SK-N-SH treated with all-trans-retinoic acid at 6 μM for 48 hours (cell line): ENCODE measurements at regions not wholly inside any gene's neighbourhood (a gene's known extent, or its start where the extent isn't known, plus 50 kb on each side); places are given as distances from the start of the nearest gene placed in this dataset.

Source experiments
- ATAC-seq: fragments of 200-7000 bp; cut with Tn5 transposase; 3 replicates; pipeline ENCODE4 v1.9.1; 2020; ENCODE audit warnings: mild to moderate bottlenecking, moderate library complexity
- ARNTL ChIP-seq: fragments of 450-650 bp; formaldehyde crosslinking; IDR thresholded peaks from 2 replicates; pipeline ENCODE4 v1.5.0; 2020; ENCODE audit warnings: low read depth, mild to moderate bottlenecking, moderate library complexity, borderline replicate concordance
- BACH2 ChIP-seq: fragments of 250-450 bp; sonication (Bioruptor Pico); IDR thresholded peaks from 2 replicates; pipeline ENCODE4 v1.9.0; 2021; ENCODE audit warnings: mild to moderate bottlenecking, borderline replicate concordance
- CSDC2 ChIP-seq: fragments of 250-450 bp; sonication (Bioruptor Pico); IDR thresholded peaks from 2 replicates; pipeline ENCODE4 v1.5.0; 2020; ENCODE audit warnings: mild to moderate bottlenecking, moderate library complexity
- ESRRG ChIP-seq: fragments of 250-450 bp; sonication (Bioruptor Pico); IDR thresholded peaks from 2 replicates; pipeline ENCODE4 v1.6.1; 2021; ENCODE audit warnings: mild to moderate bottlenecking
- GLIS3 ChIP-seq: fragments of 250-450 bp; sonication (Bioruptor Pico); IDR thresholded peaks from 2 replicates; pipeline ENCODE4 v1.5.0; 2020; ENCODE audit warnings: mild to moderate bottlenecking, moderate library complexity
- ISL1 ChIP-seq: fragments of 250-450 bp; sonication (Bioruptor Pico); IDR thresholded peaks from 2 replicates; pipeline ENCODE4 v2.1.2; 2022; ENCODE audit warnings: mild to moderate bottlenecking, moderate library complexity
- OSR1 ChIP-seq: fragments of 250-450 bp; sonication (Bioruptor Pico); IDR thresholded peaks from 2 replicates; pipeline ENCODE4 v1.8.0; 2022; ENCODE audit warnings: moderate library complexity, mild to moderate bottlenecking, inconsistent platforms
- PATZ1 ChIP-seq: fragments of 250-450 bp; sonication (Bioruptor Pico); IDR thresholded peaks from 2 replicates; pipeline ENCODE4 v1.8.0; 2020; ENCODE audit warnings: mild to moderate bottlenecking, moderate library complexity, borderline replicate concordance
- POU6F1 ChIP-seq: fragments of 250-450 bp; sonication (Bioruptor Pico); IDR thresholded peaks from 2 replicates; pipeline ENCODE4 v1.8.0; 2021; ENCODE audit warnings: low read depth, mild to moderate bottlenecking, moderate library complexity, borderline replicate concordance
- PPARA ChIP-seq: fragments of 250-450 bp; sonication (Bioruptor Pico); IDR thresholded peaks from 2 replicates; pipeline ENCODE4 v1.5.0; 2020; ENCODE audit warnings: mild to moderate bottlenecking, borderline replicate concordance
- RARB ChIP-seq: fragments of 250-450 bp; sonication (Bioruptor Pico); IDR thresholded peaks from 2 replicates; pipeline ENCODE4 v1.8.0; 2021; ENCODE audit warnings: mild to moderate bottlenecking, moderate library complexity
- SNAI2 ChIP-seq: fragments of 250-450 bp; sonication (Bioruptor Pico); IDR thresholded peaks from 2 replicates; pipeline ENCODE4 v1.5.0; 2020; ENCODE audit warnings: mild to moderate bottlenecking, moderate library complexity
- TCF4 ChIP-seq: fragments of 250-450 bp; sonication (Bioruptor Pico); IDR thresholded peaks from 2 replicates; pipeline ENCODE4 v1.8.0; 2021; ENCODE audit warnings: mild to moderate bottlenecking, moderate library complexity, borderline replicate concordance
- TOX ChIP-seq: fragments of 250-450 bp; sonication (Bioruptor Pico); IDR thresholded peaks from 2 replicates; pipeline ENCODE4 v1.8.0; 2021; ENCODE audit warnings: mild to moderate bottlenecking, moderate library complexity, borderline replicate concordance
- TSHZ2 ChIP-seq: fragments of 250-450 bp; sonication (Bioruptor Pico); IDR thresholded peaks from 2 replicates; pipeline ENCODE4 v1.5.0; 2020; ENCODE audit warnings: mild to moderate bottlenecking, moderate library complexity
- ZC3H10 ChIP-seq: fragments of 250-450 bp; sonication (Bioruptor Pico); IDR thresholded peaks from 2 replicates; pipeline ENCODE4 v1.5.1; 2021; ENCODE audit warnings: mild to moderate bottlenecking, moderate library complexity
- ZFP3 ChIP-seq: fragments of 250-450 bp; sonication (Bioruptor Pico); IDR thresholded peaks from 2 replicates; pipeline ENCODE4 v1.5.0; 2020; ENCODE audit warnings: mild to moderate bottlenecking, moderate library complexity
- ZFP30 ChIP-seq: fragments of 450-650 bp; formaldehyde crosslinking; IDR thresholded peaks from 2 replicates; pipeline ENCODE4 v1.5.0; 2022; ENCODE audit warnings: mild to moderate bottlenecking, moderate library complexity
- ZNF565 ChIP-seq: fragments of 450-650 bp; formaldehyde crosslinking; conservative IDR thresholded peaks from 2 replicates; pipeline ENCODE4 v1.5.0; 2020; ENCODE audit warnings: low read depth, mild to moderate bottlenecking, moderate library complexity
- ZNF70 ChIP-seq: fragments of 450-650 bp; formaldehyde crosslinking; IDR thresholded peaks from 2 replicates; pipeline ENCODE4 v1.5.0; 2020; ENCODE audit warnings: mild to moderate bottlenecking, moderate library complexity
- ZNF8 ChIP-seq: fragments of 450-650 bp; formaldehyde crosslinking; IDR thresholded peaks from 2 replicates; pipeline ENCODE4 v1.5.0; 2020; ENCODE audit warnings: mild to moderate bottlenecking, moderate library complexity
- TF ChIP-seq, protein P1 (sequence below): fragments of 250-450 bp; sonication (Bioruptor Pico); IDR thresholded peaks from 2 replicates; pipeline ENCODE4 v1.5.1; 2020; ENCODE audit warnings: low read depth, mild to moderate bottlenecking, moderate library complexity
- TF ChIP-seq, protein P2 (sequence below): fragments of 250-450 bp; sonication (Bioruptor Pico); IDR thresholded peaks from 2 replicates; pipeline ENCODE4 v1.5.1; 2021; ENCODE audit warnings: mild to moderate bottlenecking, moderate library complexity

GRCh38 chr5:2993301-2993700, 241.8 kb upstream of the IRX2 start:
- TF ChIP-seq BACH2 (CRISPR knock-in tag) (no peak), ARNTL (CRISPR knock-in tag) (no peak), ZNF8 (CRISPR knock-in tag) (no peak), CSDC2 (CRISPR knock-in tag) (no peak), ZC3H10 (CRISPR knock-in tag) (no peak), OSR1 (CRISPR knock-in tag) (no peak), ISL1 (CRISPR knock-in tag) (no peak), POU6F1 (no peak), TOX (CRISPR knock-in tag) (no peak), PPARA (no peak), GLIS3 (no peak), ZNF565 (CRISPR knock-in tag) (no peak), ZFP3 (CRISPR knock-in tag) (no peak), TCF4 (CRISPR knock-in tag) (no peak), ESRRG (CRISPR knock-in tag) (no peak), ZNF70 (CRISPR knock-in tag) (no peak)
- ATAC-seq: no peak

DNA sequence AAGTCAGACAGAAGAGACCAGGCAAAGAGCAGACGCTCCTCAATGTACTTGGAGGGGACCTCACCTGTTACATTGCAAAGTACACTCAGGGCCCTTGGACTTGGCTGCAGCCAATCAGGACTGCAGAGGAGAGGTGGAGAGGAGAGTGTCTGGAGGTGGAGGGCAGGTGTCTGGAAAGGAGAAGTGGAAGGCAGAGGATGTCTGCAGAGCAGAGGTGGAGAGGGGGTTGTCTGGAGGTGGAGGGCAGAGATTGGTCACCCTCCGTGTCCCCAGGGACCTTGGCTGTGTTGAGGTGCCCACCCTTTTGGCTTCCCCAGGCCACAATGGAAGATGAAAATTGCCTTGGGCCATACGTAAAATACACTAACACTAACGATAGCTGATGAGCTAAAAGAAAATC, 241.3 kb upstream of the IRX2 start:
- TF ChIP-seq ZFP3 (CRISPR knock-in tag): no peak
- no peak for TF ChIP-seq ZNF8 (CRISPR knock-in tag)
- no peak for TF ChIP-seq ESRRG (CRISPR knock-in tag)
- no peak for TF ChIP-seq BACH2 (CRISPR knock-in tag)
- TF ChIP-seq SNAI2: no peak
- no peak for TF ChIP-seq TSHZ2 (CRISPR knock-in tag)
- TF ChIP-seq, protein P1, sequence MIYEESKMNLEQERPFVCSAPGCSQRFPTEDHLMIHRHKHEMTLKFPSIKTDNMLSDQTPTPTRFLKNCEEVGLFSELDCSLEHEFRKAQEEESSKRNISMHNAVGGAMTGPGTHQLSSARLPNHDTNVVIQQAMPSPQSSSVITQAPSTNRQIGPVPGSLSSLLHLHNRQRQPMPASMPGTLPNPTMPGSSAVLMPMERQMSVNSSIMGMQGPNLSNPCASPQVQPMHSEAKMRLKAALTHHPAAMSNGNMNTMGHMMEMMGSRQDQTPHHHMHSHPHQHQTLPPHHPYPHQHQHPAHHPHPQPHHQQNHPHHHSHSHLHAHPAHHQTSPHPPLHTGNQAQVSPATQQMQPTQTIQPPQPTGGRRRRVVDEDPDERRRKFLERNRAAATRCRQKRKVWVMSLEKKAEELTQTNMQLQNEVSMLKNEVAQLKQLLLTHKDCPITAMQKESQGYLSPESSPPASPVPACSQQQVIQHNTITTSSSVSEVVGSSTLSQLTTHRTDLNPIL (CRISPR knock-in tag): no peak
- no peak for TF ChIP-seq ARNTL (CRISPR knock-in tag)
- no peak for TF ChIP-seq PPARA
- TF ChIP-seq CSDC2 (CRISPR knock-in tag): no peak
- no peak for TF ChIP-seq ZNF70 (CRISPR knock-in tag)
- TF ChIP-seq ZFP30 (CRISPR knock-in tag): no peak
- no peak for TF ChIP-seq TOX (CRISPR knock-in tag)
- no peak for ATAC-seq

GRCh38 chr5:2991884-2992283, 240.4 kb upstream of the IRX2 start:
- no peak for ATAC-seq
- TF ChIP-seq PATZ1 (no peak), TOX (CRISPR knock-in tag) (no peak), ZNF565 (CRISPR knock-in tag) (no peak), ZC3H10 (CRISPR knock-in tag) (no peak), OSR1 (CRISPR knock-in tag) (no peak), ISL1 (CRISPR knock-in tag) (no peak), ESRRG (CRISPR knock-in tag) (no peak), SNAI2 (no peak), RARB (CRISPR knock-in tag) (no peak), ZFP30 (CRISPR knock-in tag) (no peak), PPARA (no peak), ARNTL (CRISPR knock-in tag) (no peak), ZNF70 (CRISPR knock-in tag) (no peak), TCF4 (CRISPR knock-in tag) (no peak), ZFP3 (CRISPR knock-in tag) (no peak), GLIS3 (no peak)
- TF ChIP-seq, protein P2, sequence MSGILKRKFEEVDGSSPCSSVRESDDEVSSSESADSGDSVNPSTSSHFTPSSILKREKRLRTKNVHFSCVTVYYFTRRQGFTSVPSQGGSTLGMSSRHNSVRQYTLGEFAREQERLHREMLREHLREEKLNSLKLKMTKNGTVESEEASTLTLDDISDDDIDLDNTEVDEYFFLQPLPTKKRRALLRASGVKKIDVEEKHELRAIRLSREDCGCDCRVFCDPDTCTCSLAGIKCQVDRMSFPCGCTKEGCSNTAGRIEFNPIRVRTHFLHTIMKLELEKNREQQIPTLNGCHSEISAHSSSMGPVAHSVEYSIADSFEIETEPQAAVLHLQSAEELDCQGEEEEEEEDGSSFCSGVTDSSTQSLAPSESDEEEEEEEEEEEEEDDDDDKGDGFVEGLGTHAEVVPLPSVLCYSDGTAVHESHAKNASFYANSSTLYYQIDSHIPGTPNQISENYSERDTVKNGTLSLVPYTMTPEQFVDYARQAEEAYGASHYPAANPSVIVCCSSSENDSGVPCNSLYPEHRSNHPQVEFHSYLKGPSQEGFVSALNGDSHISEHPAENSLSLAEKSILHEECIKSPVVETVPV: no peak
